Sigmoid colon (tissue), 4 donors: ENCODE measurements at regions not wholly inside any gene's neighbourhood (a gene's known extent, or its start where the extent isn't known, plus 50 kb on each side); places are given as distances from the start of the nearest gene placed in this dataset.
"Not testable (repeated sequence)": the region's sequence is repeated elsewhere in the genome, so short reads cannot be mapped to it uniquely, and the experiment has no call there.

Source experiments
- CTCF ChIP-seq, 4 experiments: fragments of 450-650 bp in 3 of 4; fragments of 200-600 bp in 1 of 4; IDR thresholded peaks; one replicate each; pipeline ENCODE4 v1.5.1; 2016 to 2019; ENCODE audit warnings: antibody characterized with exemption in 4 of 4, mild to moderate bottlenecking in 3 of 4, moderate library complexity in 2 of 4
- EP300 ChIP-seq, 4 donors: sonication (generic); formaldehyde crosslinking; IDR thresholded peaks; one replicate each; pipeline ENCODE4 v1.6.1; 2017; ENCODE audit warnings: antibody characterized with exemption in 4 of 4
- POLR2A ChIP-seq, 2 donors: fragments of 450-650 bp; IDR thresholded peaks; one replicate each; pipeline ENCODE4 v1.6.1; 2016; ENCODE audit warnings: antibody characterized with exemption in 2 of 2, mild to moderate bottlenecking in 2 of 2, moderate library complexity in 2 of 2

GRCh38 chr4:138577826-138578225, 335.7 kb upstream of the SLC7A11 start:
- TF ChIP-seq CTCF, POLR2A, EP300 (IDR thresholded peaks at IDR 0.05): not testable (repeated sequence)
